Mucosa of descending colon (tissue), 3 donors: ENCODE measurements at regions not wholly inside any gene's neighbourhood (a gene's known extent, or its start where the extent isn't known, plus 50 kb on each side); places are given as distances from the start of the nearest gene placed in this dataset.

Source experiments
- ATAC-seq: fragments of 200-7000 bp; cut with Tn5 transposase; one replicate; pipeline ENCODE4 v1.9.1; 2020; ENCODE audit warnings: mild to moderate bottlenecking, moderate library complexity
- DNase-seq, 3 donors: peaks; one replicate each; pipeline ENCODE4 v3.0.0-alpha.2; 2020
- H3K36me3 ChIP-seq: fragments of 200-600 bp; one replicate; pipeline ENCODE4 v1.8.0; 2021; ENCODE audit warnings: low read depth, mild to moderate bottlenecking
- H3K4me1 ChIP-seq: fragments of 200-600 bp; one replicate; pipeline ENCODE4 v1.8.0; 2021; ENCODE audit warnings: low read depth, mild to moderate bottlenecking
- H3K4me3 ChIP-seq: fragments of 200-600 bp; one replicate; pipeline ENCODE4 v1.8.0; 2021; ENCODE audit warnings: mild to moderate bottlenecking
- H3K9me3 ChIP-seq: fragments of 200-600 bp; one replicate; pipeline ENCODE4 v1.8.0; 2021; ENCODE audit warnings: mild to moderate bottlenecking
- intact Hi-C, 2 donors: fragments of 100-400 bp; cut with DNase I in 1 of 2; cut with micrococcal nuclease in 1 of 2; formaldehyde crosslinking; loops; one replicate each; pipeline versions ENCODE4 v1.11.0 to v1.11.1; 2022; cut with DNase I, micrococcal nuclease
- TF ChIP-seq, protein P1 (sequence below): fragments of 200-600 bp; IDR thresholded peaks from one replicate; pipeline ENCODE4 v1.8.0; 2022; ENCODE audit warnings: antibody characterized with exemption, mild to moderate bottlenecking
- donor health status: DM: no; HTN: no; CAD: no; lungs with moderate emphysema.
- donor health status: DM: no; HTN: no; CAD: no.
- donor health status: DM: no; HTN: yes; CAD: no.

DNA sequence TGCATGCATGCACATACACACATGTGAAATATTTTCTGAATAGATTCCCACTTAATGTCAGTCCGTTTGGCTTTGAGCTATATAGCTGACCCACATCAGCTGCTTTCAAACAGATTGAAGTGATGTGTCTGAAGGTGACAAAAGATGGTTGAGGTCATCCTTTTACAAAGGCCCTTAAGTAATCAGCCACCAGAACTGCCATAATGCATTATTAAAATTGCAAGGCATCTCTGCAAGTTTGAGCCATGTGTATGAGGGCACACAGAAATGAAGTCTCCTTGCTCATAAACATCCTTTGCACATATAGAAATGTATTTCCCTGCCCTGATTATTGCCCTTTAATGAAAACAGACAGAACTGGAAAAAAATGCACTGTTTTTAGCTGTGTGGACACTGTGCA is 1043.0 kb upstream of the C9orf72 start:
- H3K4me1 ChIP-seq = no peaks in the 10 kb centered on the region
- TF ChIP-seq, protein P1, sequence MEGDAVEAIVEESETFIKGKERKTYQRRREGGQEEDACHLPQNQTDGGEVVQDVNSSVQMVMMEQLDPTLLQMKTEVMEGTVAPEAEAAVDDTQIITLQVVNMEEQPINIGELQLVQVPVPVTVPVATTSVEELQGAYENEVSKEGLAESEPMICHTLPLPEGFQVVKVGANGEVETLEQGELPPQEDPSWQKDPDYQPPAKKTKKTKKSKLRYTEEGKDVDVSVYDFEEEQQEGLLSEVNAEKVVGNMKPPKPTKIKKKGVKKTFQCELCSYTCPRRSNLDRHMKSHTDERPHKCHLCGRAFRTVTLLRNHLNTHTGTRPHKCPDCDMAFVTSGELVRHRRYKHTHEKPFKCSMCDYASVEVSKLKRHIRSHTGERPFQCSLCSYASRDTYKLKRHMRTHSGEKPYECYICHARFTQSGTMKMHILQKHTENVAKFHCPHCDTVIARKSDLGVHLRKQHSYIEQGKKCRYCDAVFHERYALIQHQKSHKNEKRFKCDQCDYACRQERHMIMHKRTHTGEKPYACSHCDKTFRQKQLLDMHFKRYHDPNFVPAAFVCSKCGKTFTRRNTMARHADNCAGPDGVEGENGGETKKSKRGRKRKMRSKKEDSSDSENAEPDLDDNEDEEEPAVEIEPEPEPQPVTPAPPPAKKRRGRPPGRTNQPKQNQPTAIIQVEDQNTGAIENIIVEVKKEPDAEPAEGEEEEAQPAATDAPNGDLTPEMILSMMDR = no peak
- intact Hi-C loops = no loop called here
- no peaks in the 10 kb centered on the region for H3K9me3 ChIP-seq
- no peaks in the 10 kb centered on the region for H3K36me3 ChIP-seq
- ATAC-seq (no peak), DNase-seq (no peak)
- no peak overlapping the region for H3K4me3 ChIP-seq

DNA sequence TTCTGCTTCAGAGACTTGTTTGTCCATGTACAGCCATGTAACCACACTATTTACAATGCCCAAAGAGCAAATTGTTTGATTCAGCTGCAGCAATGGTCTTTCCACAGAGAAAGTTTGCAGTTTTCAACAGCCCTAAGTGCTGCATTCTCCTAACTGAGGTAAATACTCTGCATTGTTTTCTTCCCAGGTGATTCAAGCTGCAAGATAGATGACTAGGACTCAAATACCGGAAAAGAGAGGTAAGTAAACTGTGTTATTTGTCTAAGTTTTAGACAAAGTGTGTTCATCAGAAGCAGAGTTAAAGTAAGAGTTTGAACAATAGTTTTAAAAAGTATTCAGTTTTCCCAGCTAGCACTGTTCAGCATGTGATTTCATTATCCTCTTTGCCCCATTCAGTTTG is 1046.7 kb upstream of the C9orf72 start:
- intact Hi-C loops = no loop called here
- ATAC-seq = no peak
- H3K9me3 ChIP-seq = no peaks in the 10 kb centered on the region

DNA sequence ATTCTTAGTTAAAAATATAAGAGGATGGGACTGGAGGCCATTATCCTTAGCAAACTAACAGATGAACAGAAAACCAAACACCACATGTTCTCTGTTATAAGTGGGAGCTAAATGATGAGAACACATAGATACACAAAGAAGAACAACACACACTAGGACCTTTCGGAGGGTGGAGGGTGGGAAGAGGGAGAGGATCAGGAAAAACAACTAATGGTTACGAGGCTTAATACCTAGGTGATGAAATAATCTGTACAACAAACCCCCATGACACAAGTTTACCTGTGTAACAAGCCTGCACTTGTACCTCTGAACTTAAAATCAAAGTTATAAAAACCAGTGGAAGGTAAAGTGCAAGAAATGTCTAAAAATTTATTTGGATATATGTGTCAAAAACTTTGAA is 1047.4 kb upstream of the C9orf72 start:
- intact Hi-C loops = no loop called here
- DNase-seq = no peak
- no peak for ATAC-seq
- Histone ChIP-seq H3K4me3 (no peak overlapping the region), H3K4me1 (no peaks in the 10 kb centered on the region), H3K36me3 (no peaks in the 10 kb centered on the region), H3K9me3 (no peaks in the 10 kb centered on the region)
- TF ChIP-seq, protein P1 = no peak

More for the DNA sequence above, 1046.7 kb upstream of the C9orf72 start:
- H3K36me3 ChIP-seq = no peaks in the 10 kb centered on the region
- TF ChIP-seq, protein P1 = no peak
- no peaks in the 10 kb centered on the region for H3K4me1 ChIP-seq
- no peak overlapping the region for H3K4me3 ChIP-seq
- DNase-seq = no peak

DNA sequence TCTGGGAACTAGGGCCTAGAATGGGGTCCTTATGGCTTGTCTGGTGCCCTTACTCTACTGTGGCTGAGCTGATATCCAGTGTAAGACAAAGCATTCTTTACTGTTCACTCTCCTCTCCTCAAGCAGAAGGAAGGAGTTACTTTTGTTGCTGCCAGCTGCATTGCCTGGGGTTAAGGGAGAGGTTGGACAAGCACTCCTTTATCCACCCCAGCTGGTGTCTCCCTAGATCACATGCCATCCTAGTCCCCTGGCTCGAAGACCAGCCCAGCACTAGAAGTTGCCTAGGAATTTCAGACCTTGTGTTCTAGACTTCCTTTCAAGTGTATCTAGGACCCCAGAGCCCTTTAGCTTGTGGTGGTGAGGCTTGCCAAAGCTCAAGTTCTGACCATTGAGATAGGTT is 1051.5 kb upstream of the C9orf72 start:
- no peaks in the 10 kb centered on the region for H3K9me3 ChIP-seq
- DNase-seq (no peak), ATAC-seq (no peak)
- no peaks in the 10 kb centered on the region for H3K36me3 ChIP-seq
- H3K4me3 ChIP-seq = no peak overlapping the region
- TF ChIP-seq, protein P1 = no peak
- intact Hi-C loops = no loop called here
- H3K4me1 ChIP-seq = no peaks in the 10 kb centered on the region

DNA sequence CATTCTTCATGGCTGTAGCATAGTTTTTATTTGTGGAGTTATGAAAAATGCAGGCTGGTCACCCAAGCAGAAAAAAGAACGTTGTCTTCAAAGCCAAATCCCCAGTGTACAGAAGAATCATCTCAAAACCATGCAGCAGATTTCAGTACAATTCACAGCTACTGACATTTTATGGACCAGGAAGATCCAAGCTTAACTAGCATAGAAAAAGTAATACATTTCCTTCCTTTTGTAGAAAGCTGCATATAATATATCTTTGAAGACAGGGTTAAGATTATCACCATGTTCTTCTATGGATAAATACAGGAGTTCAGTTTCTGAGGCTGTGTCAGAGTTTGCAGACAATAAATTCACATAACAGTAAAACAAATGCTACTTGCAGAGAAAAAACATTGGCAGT is 1054.8 kb upstream of the C9orf72 start:
- intact Hi-C loops = no loop called here
- H3K4me1 ChIP-seq = no peaks in the 10 kb centered on the region
- no peak for DNase-seq
- no peak for ATAC-seq
- TF ChIP-seq, protein P1 = no peak
- no peaks in the 10 kb centered on the region for H3K9me3 ChIP-seq
- H3K4me3 ChIP-seq = no peak overlapping the region
- H3K36me3 ChIP-seq = no peaks in the 10 kb centered on the region

DNA sequence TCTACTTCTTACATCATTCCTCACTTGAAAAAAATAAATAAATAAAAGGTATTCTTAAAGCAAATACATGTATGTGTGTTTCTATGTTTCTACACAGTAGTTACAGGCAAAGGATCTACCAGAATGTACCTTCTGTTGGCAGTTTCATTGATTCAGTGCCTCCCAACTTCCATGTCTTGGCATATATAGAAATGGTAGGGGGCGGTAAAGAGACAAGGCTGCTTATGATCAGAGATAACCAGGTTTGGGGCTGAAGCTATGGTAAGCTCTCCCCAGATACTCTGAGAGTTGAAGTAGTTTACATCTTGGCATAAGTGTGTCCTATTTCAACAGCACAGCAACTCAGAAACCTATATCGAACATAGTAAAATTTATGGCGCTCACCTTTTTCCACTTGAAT is 1075.4 kb upstream of the C9orf72 start:
- no peaks in the 10 kb centered on the region for H3K36me3 ChIP-seq
- DNase-seq = no peak
- no peak for ATAC-seq
- TF ChIP-seq, protein P1 = no peak
- H3K4me1 ChIP-seq = no peaks in the 10 kb centered on the region
- no peak overlapping the region for H3K4me3 ChIP-seq
- intact Hi-C loops = no loop called here
- no peaks in the 10 kb centered on the region for H3K9me3 ChIP-seq
